Neutrophil (primary cell): ENCODE measurements at regions not wholly inside any gene's neighbourhood (a gene's known extent, or its start where the extent isn't known, plus 50 kb on each side); places are given as distances from the start of the nearest gene placed in this dataset.

Experiments
- H3K27ac ChIP-seq: fragments of 200-600 bp; sonication (generic); 2 replicates; pipeline ENCODE4 v1.5.1; 2016; ENCODE audit warnings: mild to moderate bottlenecking, moderate library complexity
- H3K27me3 ChIP-seq: fragments of 200-600 bp; sonication (generic); 2 replicates; pipeline ENCODE4 v1.6.0; 2016; ENCODE audit warnings: mild to moderate bottlenecking
- H3K36me3 ChIP-seq: fragments of 200-600 bp; sonication (generic); 2 replicates; pipeline ENCODE4 v1.5.1; 2017
- H3K4me1 ChIP-seq, 2 experiments: fragments of 200-600 bp in 1 of 2; sonication (generic) in 1 of 2; 1 replicate in 1 of 2; 2 replicates in 1 of 2; pipeline versions ENCODE4 v1.5.1 to v1.6.1; 2013 to 2016; ENCODE audit warnings: low read depth in 1 of 2, low read length in 1 of 2, mild to moderate bottlenecking in 1 of 2, moderate library complexity in 1 of 2; ENCODE audit not compliant: control insufficient read depth in 1 of 2, insufficient read depth in 1 of 2
- H3K4me3 ChIP-seq, 2 experiments: fragments of 200-600 bp in 1 of 2; sonication (generic) in 1 of 2; 1 replicate in 1 of 2; 2 replicates in 1 of 2; pipeline ENCODE4 v1.5.1; 2013 to 2016; ENCODE audit warnings: low read depth in 1 of 2, low read length in 1 of 2, mild to moderate bottlenecking in 1 of 2, moderate library complexity in 1 of 2
- H3K9me3 ChIP-seq: fragments of 200-600 bp; sonication (generic); 2 replicates; pipeline ENCODE4 v1.5.1; 2016
- TF ChIP-seq, protein P1 (sequence below): fragments of 200-600 bp; sonication (generic); IDR thresholded peaks from 2 replicates; pipeline ENCODE4 v1.5.1; 2016; ENCODE audit warnings: antibody characterized with exemption

- no peak overlapping the region for H3K4me3 ChIP-seq
- H3K4me1 ChIP-seq, result no peaks in the 10 kb centered on the region
- TF ChIP-seq, protein P1, sequence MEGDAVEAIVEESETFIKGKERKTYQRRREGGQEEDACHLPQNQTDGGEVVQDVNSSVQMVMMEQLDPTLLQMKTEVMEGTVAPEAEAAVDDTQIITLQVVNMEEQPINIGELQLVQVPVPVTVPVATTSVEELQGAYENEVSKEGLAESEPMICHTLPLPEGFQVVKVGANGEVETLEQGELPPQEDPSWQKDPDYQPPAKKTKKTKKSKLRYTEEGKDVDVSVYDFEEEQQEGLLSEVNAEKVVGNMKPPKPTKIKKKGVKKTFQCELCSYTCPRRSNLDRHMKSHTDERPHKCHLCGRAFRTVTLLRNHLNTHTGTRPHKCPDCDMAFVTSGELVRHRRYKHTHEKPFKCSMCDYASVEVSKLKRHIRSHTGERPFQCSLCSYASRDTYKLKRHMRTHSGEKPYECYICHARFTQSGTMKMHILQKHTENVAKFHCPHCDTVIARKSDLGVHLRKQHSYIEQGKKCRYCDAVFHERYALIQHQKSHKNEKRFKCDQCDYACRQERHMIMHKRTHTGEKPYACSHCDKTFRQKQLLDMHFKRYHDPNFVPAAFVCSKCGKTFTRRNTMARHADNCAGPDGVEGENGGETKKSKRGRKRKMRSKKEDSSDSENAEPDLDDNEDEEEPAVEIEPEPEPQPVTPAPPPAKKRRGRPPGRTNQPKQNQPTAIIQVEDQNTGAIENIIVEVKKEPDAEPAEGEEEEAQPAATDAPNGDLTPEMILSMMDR, result no peak
- H3K9me3 ChIP-seq, result no peaks in the 10 kb centered on the region
- H3K27me3 ChIP-seq, result peaks cover 3% of the 10 kb centered on the region
- H3K27ac ChIP-seq, result no peak overlapping the region
- no peaks in the 10 kb centered on the region for H3K36me3 ChIP-seq
These were observed 230.1 kb upstream of the CCDC150 start for GRCh38 chr2:196409376-196409775.

GRCh38 chr2:196410008-196410407 is 229.5 kb upstream of the CCDC150 start:
- H3K27me3 ChIP-seq, result peaks cover 3% of the 10 kb centered on the region

DNA sequence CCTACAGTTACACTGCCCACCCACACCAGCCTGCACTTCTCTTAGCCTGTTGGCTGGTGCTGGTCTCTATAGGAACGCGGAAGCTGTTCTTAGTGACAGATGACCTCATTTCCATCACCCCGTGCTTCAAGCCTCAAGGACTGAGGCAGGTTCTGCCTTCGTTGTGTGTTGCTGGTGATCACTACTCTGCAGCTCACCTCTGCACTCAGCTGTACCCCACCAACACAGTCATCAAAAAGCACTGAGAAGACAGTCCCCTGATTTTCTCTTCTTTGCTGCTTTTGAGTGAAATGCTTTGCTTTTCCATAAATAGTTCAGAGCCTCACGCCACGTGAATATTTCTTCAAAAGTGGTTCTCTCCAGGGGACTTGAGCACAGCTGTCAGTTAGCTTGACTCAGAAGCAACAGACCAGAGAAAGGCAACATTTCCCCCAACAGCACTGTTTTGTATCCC is 225.7 kb upstream of the CCDC150 start:
- H3K36me3 ChIP-seq, result no peaks in the 10 kb centered on the region
- no peaks in the 10 kb centered on the region for H3K9me3 ChIP-seq
- H3K27ac ChIP-seq, result no peak overlapping the region
- no peak overlapping the region for H3K4me3 ChIP-seq
- TF ChIP-seq, protein P1, result no peak
- no peaks in the 10 kb centered on the region for H3K4me1 ChIP-seq
- no peaks in the 10 kb centered on the region for H3K27me3 ChIP-seq

More at GRCh38 chr2:196410008-196410407, 229.5 kb upstream of the CCDC150 start:
- no peaks in the 10 kb centered on the region for H3K36me3 ChIP-seq
- no peaks in the 10 kb centered on the region for H3K4me1 ChIP-seq
- H3K4me3 ChIP-seq, result no peak overlapping the region
- no peaks in the 10 kb centered on the region for H3K9me3 ChIP-seq
- H3K27ac ChIP-seq, result no peak overlapping the region
- TF ChIP-seq, protein P1, result no peak

DNA sequence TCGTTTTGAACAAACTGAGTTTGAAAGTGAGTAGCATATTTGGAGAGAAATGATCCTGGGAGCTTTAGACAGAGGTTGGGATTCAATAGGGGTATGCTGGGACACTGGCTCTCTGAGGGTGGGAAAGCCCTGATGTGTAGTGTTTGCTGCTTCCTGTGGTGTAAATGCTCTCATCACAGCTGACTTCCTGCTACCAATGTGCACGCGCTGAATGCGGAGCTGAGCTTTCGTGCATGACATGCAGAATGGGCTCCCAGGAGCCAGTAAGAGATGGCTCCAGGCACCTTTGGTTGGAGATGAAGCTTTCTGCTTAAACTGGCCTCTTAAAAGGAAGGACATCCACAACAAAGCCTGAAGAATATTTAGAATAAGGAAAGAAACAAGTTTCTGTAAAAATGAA is 224.1 kb upstream of the CCDC150 start:
- TF ChIP-seq, protein P1, result no peak
- no peak overlapping the region for H3K4me3 ChIP-seq
- H3K27ac ChIP-seq, result no peak overlapping the region
- no peaks in the 10 kb centered on the region for H3K27me3 ChIP-seq
- H3K9me3 ChIP-seq, result no peaks in the 10 kb centered on the region
- H3K4me1 ChIP-seq, result no peaks in the 10 kb centered on the region
- no peaks in the 10 kb centered on the region for H3K36me3 ChIP-seq

DNA sequence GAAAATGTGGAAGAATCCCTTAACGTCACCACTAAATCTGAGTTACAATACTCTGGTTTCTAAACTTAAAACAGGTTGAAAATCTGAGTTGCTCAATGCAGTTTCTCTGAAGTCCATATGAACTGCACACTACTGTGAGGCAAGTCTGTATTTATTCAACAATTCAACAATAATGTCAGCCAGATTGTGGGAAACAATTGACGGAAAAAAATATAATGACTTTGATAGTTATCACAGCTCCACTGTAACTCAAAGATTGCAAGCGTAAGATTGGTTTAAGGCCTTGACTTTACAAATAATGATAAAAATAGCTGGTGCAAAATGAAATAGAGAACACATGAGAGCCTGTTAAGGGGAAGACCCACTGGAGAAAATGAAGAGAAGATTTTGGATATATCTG is 219.4 kb upstream of the CCDC150 start:
- TF ChIP-seq, protein P1, result no peak
- no peaks in the 10 kb centered on the region for H3K4me1 ChIP-seq
- no peaks in the 10 kb centered on the region for H3K36me3 ChIP-seq
- H3K9me3 ChIP-seq, result no peaks in the 10 kb centered on the region
- no peak overlapping the region for H3K4me3 ChIP-seq
- no peak overlapping the region for H3K27ac ChIP-seq
- no peaks in the 10 kb centered on the region for H3K27me3 ChIP-seq

DNA sequence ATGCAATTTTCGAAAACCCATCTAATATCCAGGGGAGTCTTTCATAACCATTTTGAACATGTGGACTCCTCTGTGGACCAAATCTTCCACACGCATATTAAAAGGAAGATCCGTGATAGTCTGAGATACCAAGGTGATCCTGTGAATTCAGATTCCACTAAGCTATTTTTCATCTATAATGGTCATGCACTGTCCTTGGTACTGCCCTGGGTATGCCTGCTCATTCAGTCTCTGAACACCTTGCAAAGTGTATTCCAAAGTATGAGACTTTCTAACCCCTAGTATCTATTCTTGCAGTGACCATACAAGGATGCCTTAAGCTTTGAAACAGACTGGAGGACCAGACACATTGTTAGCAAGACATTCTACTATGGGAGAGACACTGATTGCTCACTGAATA is 217.6 kb upstream of the CCDC150 start:
- Histone ChIP-seq H3K9me3 (no peaks in the 10 kb centered on the region), H3K27me3 (no peaks in the 10 kb centered on the region), H3K4me1 (no peaks in the 10 kb centered on the region), H3K4me3 (no peak overlapping the region), H3K27ac (no peak overlapping the region), H3K36me3 (no peaks in the 10 kb centered on the region)
- TF ChIP-seq, protein P1, result no peak
